H9 (cell line): ENCODE measurements at regions not wholly inside any gene's neighbourhood (a gene's known extent, or its start where the extent isn't known, plus 50 kb on each side); places are given as distances from the start of the nearest gene placed in this dataset.

Experiments used
- DNase-seq: peaks from one replicate; pipeline ENCODE4 v3.0.0-alpha.2; 2017
- H2AFZ ChIP-seq: one replicate; pipeline ENCODE4 v1.6.1; 2013; ENCODE audit warnings: mild to moderate bottlenecking, low read length, control low read depth, moderate library complexity
- H2AK5ac ChIP-seq: 2 replicates; pipeline ENCODE4 v1.6.1; 2013; ENCODE audit warnings: low read length, control low read depth, mixed read lengths; ENCODE audit not compliant: insufficient read length
- H2BK120ac ChIP-seq: one replicate; pipeline ENCODE4 v1.6.1; 2013; ENCODE audit warnings: low read depth, mild to moderate bottlenecking, low read length, control low read depth, inconsistent platforms; ENCODE audit not compliant: poor library complexity, severe bottlenecking
- H2BK12ac ChIP-seq: 2 replicates; pipeline ENCODE4 v1.6.1; 2013; ENCODE audit warnings: low read length, control low read depth, mixed read lengths, low read depth; ENCODE audit not compliant: insufficient read length
- H2BK15ac ChIP-seq: 2 replicates; pipeline ENCODE4 v1.6.1; 2013; ENCODE audit warnings: low read depth, low read length, control low read depth
- H2BK20ac ChIP-seq: one replicate; pipeline ENCODE4 v1.6.1; 2013; ENCODE audit warnings: low read depth, mild to moderate bottlenecking, low read length, control low read depth, inconsistent platforms; ENCODE audit not compliant: poor library complexity, severe bottlenecking
- H2BK5ac ChIP-seq: 2 replicates; pipeline ENCODE4 v1.6.1; 2013; ENCODE audit warnings: low read length, control low read depth, mixed read lengths; ENCODE audit not compliant: insufficient read length
- H3K14ac ChIP-seq: 2 replicates; pipeline ENCODE4 v1.6.1; 2013; ENCODE audit warnings: low read length, control low read depth; ENCODE audit not compliant: insufficient read depth
- H3K18ac ChIP-seq: 2 replicates; pipeline ENCODE4 v1.6.1; 2013; ENCODE audit warnings: low read depth, mild to moderate bottlenecking, mixed read lengths, low read length, control low read depth; ENCODE audit not compliant: insufficient read length
- H3K23ac ChIP-seq: 2 replicates; pipeline ENCODE4 v1.6.1; 2013; ENCODE audit warnings: low read length, control low read depth, mixed read lengths, low read depth; ENCODE audit not compliant: insufficient read length
- H3K23me2 ChIP-seq: 2 replicates; pipeline ENCODE4 v1.6.1; 2013; ENCODE audit warnings: low read depth, mild to moderate bottlenecking, mixed read lengths, low read length, control low read depth; ENCODE audit not compliant: insufficient read length, poor library complexity, severe bottlenecking
- H3K27ac ChIP-seq: 2 replicates; pipeline ENCODE4 v1.5.1; 2013; ENCODE audit warnings: low read length, control low read depth, mixed read lengths, low read depth; ENCODE audit not compliant: insufficient read length
- H3K27me3 ChIP-seq: 2 replicates; pipeline ENCODE4 v1.6.1; 2013; ENCODE audit warnings: low read length, control low read depth, inconsistent platforms; ENCODE audit not compliant: insufficient read depth
- H3K4ac ChIP-seq: 2 replicates; pipeline ENCODE4 v1.6.1; 2013; ENCODE audit warnings: low read depth, mild to moderate bottlenecking, control low read depth, inconsistent platforms, low read length, moderate library complexity
- H3K4me1 ChIP-seq: 2 replicates; pipeline ENCODE4 v1.6.1; 2013; ENCODE audit warnings: low read length, control low read depth, inconsistent platforms; ENCODE audit not compliant: insufficient read depth
- H3K4me2 ChIP-seq: 2 replicates; pipeline ENCODE4 v1.6.1; 2013; ENCODE audit warnings: low read length, control low read depth, mixed read lengths; ENCODE audit not compliant: insufficient read length, insufficient read depth
- H3K56ac ChIP-seq: 2 replicates; pipeline ENCODE4 v1.6.1; 2013; ENCODE audit warnings: low read depth, mild to moderate bottlenecking, mixed read lengths, low read length, control low read depth; ENCODE audit not compliant: insufficient read length
- H3K79me1 ChIP-seq: 2 replicates; pipeline ENCODE4 v1.6.1; 2013; ENCODE audit warnings: low read depth, mild to moderate bottlenecking, moderate library complexity, low read length, control low read depth, inconsistent platforms; ENCODE audit not compliant: insufficient read depth, poor library complexity, severe bottlenecking
- H3K79me2 ChIP-seq: 2 replicates; pipeline ENCODE4 v1.6.1; 2013; ENCODE audit warnings: low read length, control low read depth, inconsistent platforms; ENCODE audit not compliant: insufficient read depth
- H3K9ac ChIP-seq: 2 replicates; pipeline ENCODE4 v1.6.1; 2013; ENCODE audit warnings: low read length, control low read depth, mixed read lengths; ENCODE audit not compliant: insufficient read length; ENCODE audit errors: extremely low read depth
- H3K9me3 ChIP-seq: one replicate; pipeline ENCODE4 v1.6.1; 2013; ENCODE audit warnings: low read depth, low read length, inconsistent platforms; ENCODE audit not compliant: control insufficient read depth
- H3T11ph ChIP-seq: one replicate; pipeline ENCODE4 v1.6.1; 2013; ENCODE audit warnings: mild to moderate bottlenecking, low read length, control low read depth, inconsistent platforms
- H4K20me1 ChIP-seq: one replicate; pipeline ENCODE4 v1.6.1; 2013; ENCODE audit not compliant: control insufficient read depth, insufficient read length, insufficient read depth
- H4K5ac ChIP-seq: 2 replicates; pipeline ENCODE4 v1.6.1; 2013; ENCODE audit warnings: low read depth, mild to moderate bottlenecking, mixed read lengths, low read length, control low read depth; ENCODE audit not compliant: insufficient read length
- H4K8ac ChIP-seq: replicated peaks from 2 replicates; pipeline ENCODE4 v1.6.1; 2013; ENCODE audit warnings: low read length, control low read depth, mixed read lengths, low read depth; ENCODE audit not compliant: insufficient read length
- H4K91ac ChIP-seq: 2 replicates; pipeline ENCODE4 v1.6.1; 2013; ENCODE audit warnings: low read depth, mild to moderate bottlenecking, moderate library complexity, mixed read lengths, low read length, control low read depth; ENCODE audit not compliant: insufficient read length
- H3K27ac Mint-ChIP-seq, 3 experiments: 2 replicates in 2 of 3; 3 replicates in 1 of 3; pipeline ENCODE4 v1.8.0; 2020 to 2021; ENCODE audit warnings: mixed read lengths in 3 of 3, mild to moderate bottlenecking in 1 of 3, moderate library complexity in 1 of 3
- H3K27me3 Mint-ChIP-seq: 2 replicates; pipeline ENCODE4 v1.8.0; 2021; ENCODE audit warnings: low read depth, mild to moderate bottlenecking, moderate library complexity, mixed read lengths
- H3K36me3 Mint-ChIP-seq, 3 experiments: 2 replicates in 2 of 3; 3 replicates in 1 of 3; pipeline ENCODE4 v1.8.0; 2020 to 2021; ENCODE audit warnings: low read depth in 3 of 3, mixed read lengths in 3 of 3; ENCODE audit not compliant: insufficient read depth in 1 of 3
- H3K4me1 Mint-ChIP-seq, 2 experiments: 2 replicates each; pipeline ENCODE4 v1.8.0; 2020; ENCODE audit warnings: mixed read lengths in 2 of 2
- H3K4me3 Mint-ChIP-seq, 2 experiments: 2 replicates in 1 of 2; 3 replicates in 1 of 2; pipeline ENCODE4 v1.8.0; 2020 to 2021; ENCODE audit warnings: mild to moderate bottlenecking in 2 of 2, mixed read lengths in 2 of 2, moderate library complexity in 1 of 2
- H3K9me3 Mint-ChIP-seq, 2 experiments: 2 replicates in 1 of 2; 3 replicates in 1 of 2; pipeline ENCODE4 v1.8.0; 2020; ENCODE audit warnings: mild to moderate bottlenecking in 2 of 2, mixed read lengths in 2 of 2, moderate library complexity in 1 of 2
- WGBS: extraction: QIAGEN DNeasy Blood & Tissue Kit; methylation state at CpG from one replicate; pipeline ENCODE4 v1.1.7; 2013; ENCODE audit warnings: missing lambda C conversion rate, low lambda C conversion rate, mixed read lengths; ENCODE audit not compliant: insufficient read length; ENCODE audit errors: extremely low coverage; 5-methylcytosine and 5-hydroxymethylcytosine counted together
- TF ChIP-seq, protein P1 (sequence below): fragments of 200-600 bp; sonication (generic); conservative IDR thresholded peaks from 3 replicates; pipeline ENCODE4 v1.8.0; 2021; ENCODE audit warnings: antibody characterized with exemption, mild to moderate bottlenecking

DNA sequence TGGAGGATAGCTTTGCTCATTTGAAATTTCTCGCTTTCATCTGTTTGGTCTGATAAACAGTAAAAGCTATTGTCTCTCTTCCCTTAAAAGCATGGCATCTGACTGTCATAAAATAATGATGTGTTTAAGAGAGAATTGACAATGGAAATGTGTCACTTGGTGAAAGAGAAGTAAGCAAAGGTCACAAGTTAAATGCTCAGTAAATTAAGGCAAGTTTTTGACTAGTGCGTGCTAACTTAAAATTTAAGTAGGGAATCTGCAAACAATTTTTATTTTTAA, 161.6 kb upstream of the ANKRD50 start:
- H3K27ac ChIP-seq = peak overlapping the region; percentile 88
- peaks cover 9% of the 10 kb centered on the region for H3K9me3 ChIP-seq
- H3K79me1 ChIP-seq = no peaks in the 10 kb centered on the region
- H3K9me3 Mint-ChIP-seq = peaks cover 25 to 28% of the 10 kb centered on the region in 2 experiments
- H4K20me1 ChIP-seq = no peaks in the 10 kb centered on the region
- no peak overlapping the region for H4K91ac ChIP-seq
- no peak overlapping the region for H3K18ac ChIP-seq
- peak overlapping the region; percentile 1 to 27; a peak in 1 of 5 replicates for H3K4me3 Mint-ChIP-seq
- H3K4me2 ChIP-seq = no peak overlapping the region
- H3K36me3 Mint-ChIP-seq = peaks cover 23 to 39% (median 25%) of the 10 kb centered on the region in 3 experiments
- H2BK12ac ChIP-seq = no peak overlapping the region
- peaks cover 29 to 30% of the 10 kb centered on the region in 2 experiments for H3K4me1 Mint-ChIP-seq
- H3K9ac ChIP-seq = no peak overlapping the region
- no peak overlapping the region for H2AFZ ChIP-seq
- H3K27me3 Mint-ChIP-seq = no peaks in the 10 kb centered on the region; the same call in 1 of the 2 replicates
- H2BK20ac ChIP-seq = no peak overlapping the region
- no peaks in the 10 kb centered on the region for H3K23me2 ChIP-seq
- no peak overlapping the region for H2BK5ac ChIP-seq
- no peaks in the 10 kb centered on the region for H3K27me3 ChIP-seq
- WGBS = no CpG with 5 or more reads among the region's 2 CpGs
- H4K8ac ChIP-seq = no peak overlapping the region
- H3T11ph ChIP-seq = no peak overlapping the region
- no peak overlapping the region for H2AK5ac ChIP-seq
- H3K4me1 ChIP-seq = peaks cover 3% of the 10 kb centered on the region; the same call in 1 of the 2 replicates
- no peak for DNase-seq
- no peaks in the 10 kb centered on the region for H3K79me2 ChIP-seq
- no peak overlapping the region for H3K14ac ChIP-seq
- H2BK15ac ChIP-seq = no peak overlapping the region
- H3K23ac ChIP-seq = no peak overlapping the region
- H3K4ac ChIP-seq = no peak overlapping the region
- TF ChIP-seq, protein P1, sequence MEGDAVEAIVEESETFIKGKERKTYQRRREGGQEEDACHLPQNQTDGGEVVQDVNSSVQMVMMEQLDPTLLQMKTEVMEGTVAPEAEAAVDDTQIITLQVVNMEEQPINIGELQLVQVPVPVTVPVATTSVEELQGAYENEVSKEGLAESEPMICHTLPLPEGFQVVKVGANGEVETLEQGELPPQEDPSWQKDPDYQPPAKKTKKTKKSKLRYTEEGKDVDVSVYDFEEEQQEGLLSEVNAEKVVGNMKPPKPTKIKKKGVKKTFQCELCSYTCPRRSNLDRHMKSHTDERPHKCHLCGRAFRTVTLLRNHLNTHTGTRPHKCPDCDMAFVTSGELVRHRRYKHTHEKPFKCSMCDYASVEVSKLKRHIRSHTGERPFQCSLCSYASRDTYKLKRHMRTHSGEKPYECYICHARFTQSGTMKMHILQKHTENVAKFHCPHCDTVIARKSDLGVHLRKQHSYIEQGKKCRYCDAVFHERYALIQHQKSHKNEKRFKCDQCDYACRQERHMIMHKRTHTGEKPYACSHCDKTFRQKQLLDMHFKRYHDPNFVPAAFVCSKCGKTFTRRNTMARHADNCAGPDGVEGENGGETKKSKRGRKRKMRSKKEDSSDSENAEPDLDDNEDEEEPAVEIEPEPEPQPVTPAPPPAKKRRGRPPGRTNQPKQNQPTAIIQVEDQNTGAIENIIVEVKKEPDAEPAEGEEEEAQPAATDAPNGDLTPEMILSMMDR = no peak
- no peak overlapping the region for H4K5ac ChIP-seq
- H3K27ac Mint-ChIP-seq = peak overlapping the region; percentile 52 to 96 (median 92); a peak in 5 of 7 replicates
- H2BK120ac ChIP-seq = no peak overlapping the region
- H3K56ac ChIP-seq = no peak overlapping the region
